ENCODE measurements at regions not wholly inside any gene's neighbourhood (a gene's known extent, or its start where the extent isn't known, plus 50 kb on each side); places are given as distances from the start of the nearest gene placed in this dataset.

- TF ChIP-seq EZH2 (IDR thresholded peaks at IDR 0.05) (no peak), POLR2AphosphoS5 (IDR thresholded peaks at IDR 0.05; ENCODE audit: borderline replicate concordance, low read depth, low read length) (no peak), FOXP2 (optimal IDR thresholded peaks at IDR 0.05; ENCODE audit: control extremely low read depth, extremely low read length, insufficient read depth) (no peak)
These were observed 190.4 kb upstream of the PCDH10 start for GRCh38 chr4:132958457-132959263.
